GM12878 (cell line): ENCODE measurements at regions not wholly inside any gene's neighbourhood (a gene's known extent, or its start where the extent isn't known, plus 50 kb on each side); places are given as distances from the start of the nearest gene placed in this dataset.
"Not testable (repeated sequence)": the region's sequence is repeated elsewhere in the genome, so short reads cannot be mapped to it uniquely, and the experiment has no call there.

Experiments used
- ATAC-seq: fragments of 200-7000 bp; cut with Tn5 transposase; 3 replicates; pipeline ENCODE4 v1.9.1; 2020; ENCODE audit warnings: mild to moderate bottlenecking, moderate library complexity
- BruUV-seq: library from RNA; stranded (reverse); fragments of 400-500 nt; replicated peaks from 2 replicates; lab custom pipeline; 2021; lab: Mats Ljungman, UMichigan
- CTCF ChIA-PET: fragments of 300-600 bp; sonication (Branson Sonifier 250); formaldehyde crosslinking; extraction: SDS; loops from one replicate; lab custom pipeline; 2021; ENCODE audit warnings: inconsistent platforms; lab: Yijun Ruan, JAX
- POLR2A ChIA-PET: fragments of 350-600 bp; formaldehyde crosslinking; extraction: SDS; loops from one replicate; lab custom pipeline; 2021; ENCODE audit warnings: inconsistent platforms; lab: Charles Lee
- RAD21 ChIA-PET: fragments of 300-600 bp; sonication (Branson Sonifier 250); formaldehyde crosslinking; loops from one replicate; lab custom pipeline; 2023; ENCODE audit warnings: antibody characterized with exemption; ENCODE audit not compliant: unreplicated experiment; lab: Charles Lee
- SMC1A ChIA-PET: fragments of 300-600 bp; sonication (Branson Sonifier 250); formaldehyde crosslinking; loops from one replicate; lab custom pipeline; 2023; ENCODE audit not compliant: unreplicated experiment, uncharacterized antibody; lab: Charles Lee
- DNase-seq: peaks from one replicate; pipeline ENCODE4 v3.0.0-alpha.2; 2011; ENCODE audit warnings: low read depth, low spot score
- FAIRE-seq: peaks from 3 replicates; lab custom pipeline; 2011; peaks lifted over from hg19 to GRCh38; lab: Jason Lieb, UNC
- H2AFZ ChIP-seq: 2 replicates; pipeline ENCODE4 v1.6.0; 2011; ENCODE audit warnings: low read depth, low read length, control low read depth; ENCODE audit not compliant: control insufficient read depth
- H3K27ac ChIP-seq: 2 replicates; pipeline ENCODE4 v1.5.1; 2011; ENCODE audit warnings: control low read depth; ENCODE audit not compliant: control insufficient read depth, insufficient read depth
- H3K27me3 ChIP-seq, 2 experiments: replicated peaks in 1 of 2; 2 replicates each; pipeline versions ENCODE4 v1.6.0 to v1.6.1; 2011; ENCODE audit warnings: low read length in 1 of 2; ENCODE audit not compliant: control insufficient read depth in 2 of 2, insufficient read depth in 2 of 2
- H3K36me3 ChIP-seq, 2 experiments: 2 replicates each; pipeline ENCODE4 v1.5.1; 2011; ENCODE audit warnings: low read length in 1 of 2; ENCODE audit not compliant: control insufficient read depth in 2 of 2, insufficient read depth in 2 of 2
- H3K4me1 ChIP-seq: 2 replicates; pipeline ENCODE4 v1.6.1; 2011; ENCODE audit warnings: mild to moderate bottlenecking, low read length, moderate library complexity, mixed read lengths; ENCODE audit not compliant: control insufficient read depth, insufficient read depth
- H3K4me2 ChIP-seq: 2 replicates; pipeline ENCODE4 v1.6.0; 2011; ENCODE audit warnings: control low read depth; ENCODE audit not compliant: control insufficient read depth, insufficient read depth
- H3K4me3 ChIP-seq: fragments of 200-600 bp; sonication (generic); 2 replicates; pipeline ENCODE4 v1.5.1; 2016
- H3K79me2 ChIP-seq: 2 replicates; pipeline ENCODE4 v1.6.0; 2011; ENCODE audit warnings: low read length; ENCODE audit not compliant: control insufficient read depth, insufficient read depth
- H3K9ac ChIP-seq: 2 replicates; pipeline ENCODE4 v1.8.0; 2011; ENCODE audit warnings: low read length, control low read depth, mixed read lengths; ENCODE audit not compliant: control insufficient read depth, insufficient read depth
- H3K9me3 ChIP-seq: replicated peaks from 3 replicates; pipeline ENCODE4 v1.5.1; 2011; ENCODE audit warnings: mild to moderate bottlenecking, low read length; ENCODE audit not compliant: control insufficient read depth, insufficient read depth
- H4K20me1 ChIP-seq: 2 replicates; pipeline ENCODE4 v1.6.0; 2011; ENCODE audit not compliant: control insufficient read depth, insufficient read depth
- ESRRA ChIP-seq: IDR thresholded peaks from 2 replicates; pipeline ENCODE4 v1.6.1; 2012; ENCODE audit warnings: mild to moderate bottlenecking, low read length, improper control_type of control experiment
- SIX5 ChIP-seq: IDR thresholded peaks from 2 replicates; pipeline ENCODE4 v1.6.1; 2011; ENCODE audit warnings: mild to moderate bottlenecking, low read depth, low read length, moderate library complexity; ENCODE audit not compliant: severe bottlenecking
- YY1 ChIP-seq: IDR thresholded peaks from 2 replicates; pipeline ENCODE4 v1.6.1; 2011; ENCODE audit warnings: low read depth, mild to moderate bottlenecking, low read length
- WGBS: methylation state at CpG from one replicate; pipeline ENCODE4 v1.1.6; 2016; ENCODE audit warnings: low lambda C conversion rate; ENCODE audit not compliant: insufficient replicate concordance, insufficient coverage; ENCODE audit errors: missing lambda C conversion rate; 5-methylcytosine and 5-hydroxymethylcytosine counted together
- in situ Hi-C: fragments of 300-500 bp; cut with MboI; formaldehyde crosslinking; loops from 9 replicates; pipeline ENCODE4 v1.14.3; 2018; ENCODE audit warnings: mixed read lengths
- intact Hi-C: fragments of 100-400 bp; cut with micrococcal nuclease; formaldehyde crosslinking; loops from one replicate; pipeline ENCODE4 v1.14.2; 2022; ENCODE audit not compliant: unreplicated experiment
- TF ChIP-seq, protein P1 (sequence below): fragments of 450-650 bp; IDR thresholded peaks from 2 replicates; pipeline ENCODE4 v1.6.1; 2017; ENCODE audit warnings: mild to moderate bottlenecking, moderate library complexity

DNA sequence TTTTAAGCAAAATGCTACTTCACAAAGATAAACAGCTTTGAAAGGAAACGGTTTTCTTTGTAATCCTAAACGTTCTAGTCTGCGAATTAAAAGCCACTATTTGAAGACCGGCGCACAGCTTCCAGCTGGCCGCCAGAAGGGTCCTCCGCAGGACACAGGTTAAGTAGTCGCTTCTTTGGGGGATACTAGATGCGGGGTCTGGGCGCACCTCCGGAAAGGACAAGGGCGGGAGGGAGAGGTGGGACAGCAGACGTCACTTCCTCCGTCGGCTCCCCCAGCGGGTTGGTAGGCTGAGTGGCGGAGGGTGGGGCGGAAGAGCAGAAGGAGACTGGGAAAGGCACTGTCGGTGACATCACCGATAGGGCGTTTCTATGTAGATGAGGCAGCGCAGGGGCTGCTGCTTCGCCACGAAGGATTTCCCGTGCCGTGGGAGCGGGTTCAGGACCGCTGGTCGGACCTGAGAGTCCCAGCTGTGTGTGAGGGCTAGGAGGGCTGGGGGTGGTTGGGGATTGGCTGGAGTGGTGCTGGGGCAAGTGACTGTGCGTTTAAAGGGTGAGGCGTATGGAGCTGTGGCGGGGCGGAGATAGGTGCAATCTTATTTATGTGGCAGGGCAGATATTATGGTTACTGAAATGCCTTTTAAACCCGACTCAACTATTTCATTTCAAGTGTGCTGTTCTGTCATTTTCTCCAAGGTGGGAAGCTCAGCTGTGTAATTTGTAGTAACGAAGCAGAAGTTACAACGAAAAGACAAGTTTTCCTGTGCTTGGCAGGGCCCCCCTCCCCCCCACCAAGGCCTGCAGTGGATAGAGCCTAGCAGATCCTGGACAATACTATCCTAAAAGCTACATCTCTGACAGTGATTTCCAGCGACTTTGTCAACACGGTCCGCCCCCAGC is 158.3 kb upstream of the NOTCH2NLA start (continued):
- peak; percentile 58; the same call in 1 of the 2 replicates for TF ChIP-seq ESRRA

DNA sequence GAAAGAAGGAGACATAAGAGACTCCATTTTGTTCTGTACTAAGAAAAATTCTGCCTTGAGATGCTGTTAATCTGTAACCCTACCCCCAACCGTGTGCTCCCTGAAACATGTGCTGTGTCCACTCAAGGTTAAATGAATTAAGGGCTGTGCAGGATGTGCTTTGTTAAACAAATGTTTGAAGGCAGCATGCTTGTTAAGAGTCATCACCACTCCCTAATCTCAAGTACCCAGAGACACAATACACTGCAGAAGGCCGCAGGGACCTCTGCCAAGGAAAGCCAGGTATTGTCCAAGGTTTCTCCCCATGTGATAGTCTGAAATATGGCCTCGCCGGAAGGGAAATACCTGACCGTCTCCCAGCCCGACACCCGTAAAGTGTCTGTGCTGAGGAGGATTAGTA is 152.4 kb upstream of the NOTCH2NLA start:
- CTCF ChIA-PET, H3K27ac ChIP-seq, DNase-seq, in situ Hi-C loops, H3K36me3 ChIP-seq, intact Hi-C loops, H3K27me3 ChIP-seq, ATAC-seq, POLR2A ChIA-PET, H3K4me3 ChIP-seq, H2AFZ ChIP-seq, RAD21 ChIA-PET, H3K4me1 ChIP-seq, SMC1A ChIA-PET, FAIRE-seq, H3K79me2 ChIP-seq, H3K9ac ChIP-seq, H3K4me2 ChIP-seq, H3K9me3 ChIP-seq, BruUV-seq, H4K20me1 ChIP-seq: not testable (repeated sequence)
- WGBS = 0% methylated on average over 2 of the region's 7 CpGs

DNA sequence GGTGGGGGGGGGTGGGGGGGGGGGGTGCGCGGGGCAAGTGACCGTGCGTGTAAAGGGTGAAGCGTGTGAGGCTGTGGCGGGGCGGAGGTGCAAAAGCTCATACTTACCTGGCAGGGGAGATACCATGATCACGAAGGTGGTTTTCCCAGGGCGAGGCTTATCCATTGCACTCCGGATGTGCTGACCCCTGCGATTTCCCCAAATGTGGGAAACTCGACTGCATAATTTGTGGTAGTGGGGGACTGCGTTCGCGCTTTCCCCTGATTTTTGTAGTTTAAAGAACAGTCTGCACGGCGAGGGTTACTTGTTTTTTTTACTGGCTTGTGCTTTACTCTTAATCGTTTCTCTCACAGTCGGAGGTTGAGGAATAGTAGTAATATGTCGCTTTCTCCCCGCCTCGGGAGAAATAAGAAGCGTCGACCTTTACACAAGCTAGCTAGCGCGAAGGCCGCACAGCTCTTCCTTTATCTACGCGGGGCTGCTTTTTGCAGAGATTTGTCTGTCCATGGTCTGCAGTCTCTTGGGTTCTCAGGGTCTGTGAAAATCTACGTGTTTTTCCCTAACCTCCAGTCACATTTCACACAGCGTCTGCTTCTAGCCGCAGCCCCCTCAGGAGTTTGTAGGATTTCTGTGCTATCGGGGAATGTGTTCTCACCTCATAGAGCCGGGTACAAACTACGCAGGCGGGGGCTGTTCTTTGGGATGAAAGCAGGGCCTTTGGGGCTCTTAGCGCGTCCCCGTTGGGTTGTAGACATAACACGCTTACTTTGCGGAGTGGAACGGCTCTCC is 148.1 kb upstream of the NOTCH2NLA start:
- intact Hi-C loops, in situ Hi-C loops, H3K79me2 ChIP-seq, H3K36me3 ChIP-seq, H3K4me1 ChIP-seq, H4K20me1 ChIP-seq, FAIRE-seq, POLR2A ChIA-PET, CTCF ChIA-PET, H2AFZ ChIP-seq, H3K27me3 ChIP-seq, RAD21 ChIA-PET, H3K9me3 ChIP-seq, SMC1A ChIA-PET: not testable (repeated sequence)
- H3K9ac ChIP-seq = peak overlapping the region; percentile 8; the same call in 1 of the 2 replicates
- peak overlapping the region; percentile 71 for H3K4me2 ChIP-seq
- WGBS = 1% methylated on average over 35 of the region's 42 CpGs
- BruUV-seq = TSS peak; percentile 100
- peak; percentile 98 for ATAC-seq
- peak; percentile 98 for DNase-seq
- peak overlapping the region; percentile 10; the same call in 1 of the 2 replicates for H3K4me3 ChIP-seq
- H3K27ac ChIP-seq = peak overlapping the region; percentile 68
- peak; percentile 36 for TF ChIP-seq SIX5
- TF ChIP-seq YY1 = peak; percentile 75
- TF ChIP-seq, protein P1, sequence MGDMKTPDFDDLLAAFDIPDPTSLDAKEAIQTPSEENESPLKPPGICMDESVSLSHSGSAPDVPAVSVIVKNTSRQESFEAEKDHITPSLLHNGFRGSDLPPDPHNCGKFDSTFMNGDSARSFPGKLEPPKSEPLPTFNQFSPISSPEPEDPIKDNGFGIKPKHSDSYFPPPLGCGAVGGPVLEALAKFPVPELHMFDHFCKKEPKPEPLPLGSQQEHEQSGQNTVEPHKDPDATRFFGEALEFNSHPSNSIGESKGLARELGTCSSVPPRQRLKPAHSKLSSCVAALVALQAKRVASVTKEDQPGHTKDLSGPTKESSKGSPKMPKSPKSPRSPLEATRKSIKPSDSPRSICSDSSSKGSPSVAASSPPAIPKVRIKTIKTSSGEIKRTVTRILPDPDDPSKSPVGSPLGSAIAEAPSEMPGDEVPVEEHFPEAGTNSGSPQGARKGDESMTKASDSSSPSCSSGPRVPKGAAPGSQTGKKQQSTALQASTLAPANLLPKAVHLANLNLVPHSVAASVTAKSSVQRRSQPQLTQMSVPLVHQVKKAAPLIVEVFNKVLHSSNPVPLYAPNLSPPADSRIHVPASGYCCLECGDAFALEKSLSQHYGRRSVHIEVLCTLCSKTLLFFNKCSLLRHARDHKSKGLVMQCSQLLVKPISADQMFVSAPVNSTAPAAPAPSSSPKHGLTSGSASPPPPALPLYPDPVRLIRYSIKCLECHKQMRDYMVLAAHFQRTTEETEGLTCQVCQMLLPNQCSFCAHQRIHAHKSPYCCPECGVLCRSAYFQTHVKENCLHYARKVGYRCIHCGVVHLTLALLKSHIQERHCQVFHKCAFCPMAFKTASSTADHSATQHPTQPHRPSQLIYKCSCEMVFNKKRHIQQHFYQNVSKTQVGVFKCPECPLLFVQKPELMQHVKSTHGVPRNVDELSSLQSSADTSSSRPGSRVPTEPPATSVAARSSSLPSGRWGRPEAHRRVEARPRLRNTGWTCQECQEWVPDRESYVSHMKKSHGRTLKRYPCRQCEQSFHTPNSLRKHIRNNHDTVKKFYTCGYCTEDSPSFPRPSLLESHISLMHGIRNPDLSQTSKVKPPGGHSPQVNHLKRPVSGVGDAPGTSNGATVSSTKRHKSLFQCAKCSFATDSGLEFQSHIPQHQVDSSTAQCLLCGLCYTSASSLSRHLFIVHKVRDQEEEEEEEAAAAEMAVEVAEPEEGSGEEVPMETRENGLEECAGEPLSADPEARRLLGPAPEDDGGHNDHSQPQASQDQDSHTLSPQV = peak; percentile 80
